Psoas muscle (tissue), 7 donors: ENCODE measurements at regions not wholly inside any gene's neighbourhood (a gene's known extent, or its start where the extent isn't known, plus 50 kb on each side); places are given as distances from the start of the nearest gene placed in this dataset.

Experiments
- ATAC-seq, 4 donors: fragments of 200-7000 bp; cut with Tn5 transposase; one replicate each; pipeline ENCODE4 v1.9.1; 2020; ENCODE audit warnings: moderate library complexity in 3 of 4, mild to moderate bottlenecking in 2 of 4
- DNase-seq, 2 donors: peaks; one replicate each; pipeline ENCODE4 v3.0.0-alpha.2; 2020
- H3K27ac ChIP-seq: fragments of 200-600 bp; one replicate; pipeline ENCODE4 v1.8.0; 2022
- H3K27me3 ChIP-seq, 3 donors: fragments of 200-600 bp in 1 of 3; one replicate each; pipeline versions ENCODE4 v1.6.1 to v1.8.0; 2013 to 2022; ENCODE audit warnings: low read length in 2 of 3, mild to moderate bottlenecking in 2 of 3, moderate library complexity in 1 of 3; ENCODE audit not compliant: insufficient read depth in 3 of 3
- H3K36me3 ChIP-seq, 2 donors: fragments of 200-600 bp in 1 of 2; one replicate each; pipeline versions ENCODE4 v1.6.1 to v1.8.0; 2013 to 2022; ENCODE audit warnings: low read depth in 1 of 2, mild to moderate bottlenecking in 1 of 2, moderate library complexity in 1 of 2; ENCODE audit not compliant: insufficient read depth in 1 of 2
- H3K4me1 ChIP-seq: fragments of 200-600 bp; one replicate; pipeline ENCODE4 v1.8.0; 2022
- H3K4me3 ChIP-seq: fragments of 200-600 bp; one replicate; pipeline ENCODE4 v1.8.0; 2022; ENCODE audit warnings: mild to moderate bottlenecking
- H3K9me3 ChIP-seq: fragments of 200-600 bp; one replicate; pipeline ENCODE4 v1.8.0; 2022
- CTCF ChIP-seq: fragments of 200-600 bp; IDR thresholded peaks from one replicate; pipeline ENCODE4 v1.8.0; 2022; ENCODE audit warnings: antibody characterized with exemption
- WGBS, 3 donors: extraction: QIAGEN DNeasy Blood & Tissue Kit; methylation state at CpG; one replicate each; pipeline versions ENCODE4 v1.1.6 to v1.1.7; 2013; 5-methylcytosine and 5-hydroxymethylcytosine counted together
- intact Hi-C, 2 donors: fragments of 100-400 bp; cut with DNase I; formaldehyde crosslinking; loops; one replicate each; pipeline versions ENCODE4 v1.11.0 to v1.14.2; 2022
- donor health status: healthy with polysubstance abuse.
- donor health status: DM: no; HTN: no; CAD: no; lungs with moderate emphysema.
- donor health status: Bipolar disorder and iron deficiency.
- donor health status: healthy.
- donor health status: DM: yes; HTN: yes; CAD: no.
- donor health status: DM: no; HTN: no; CAD: no.
- donor health status: DM: yes; HTN: yes; CAD: no.

- DNase-seq = no peak
- Histone ChIP-seq H3K36me3 (no peaks in the 10 kb centered on the region), H3K9me3 (no peaks in the 10 kb centered on the region), H3K4me1 (no peaks in the 10 kb centered on the region), H3K4me3 (no peak overlapping the region), H3K27me3 (no peaks in the 10 kb centered on the region), H3K27ac (no peak overlapping the region)
- WGBS, 3 donors = 61 to 81% (median 69%) methylated on average over 2 of the region's 2 CpGs
- intact Hi-C loops = loop anchor here in 1 of 2 donors (10.0 kb wide), 1 partner anchor 97 kb away; no protein-coding TSS in a partner anchor
- no peak for TF ChIP-seq CTCF
- no peak for ATAC-seq
Observed at GRCh38 chr4:20317424-20317985, 65.8 kb downstream of the SLIT2 start.

GRCh38 chr4:20318001-20318908 is 66.5 kb downstream of the SLIT2 start:
- ATAC-seq (no peak), DNase-seq (no peak)
- intact Hi-C loops = loop anchor here in 1 of 2 donors (10.0 kb wide), 1 partner anchor 97 kb away; no protein-coding TSS in a partner anchor
- WGBS, 3 donors = 58 to 65% (median 64%) methylated on average over 8 of the region's 8 CpGs
- no peak overlapping the region for H3K4me3 ChIP-seq
- no peaks in the 10 kb centered on the region for H3K27me3 ChIP-seq
- no peaks in the 10 kb centered on the region for H3K9me3 ChIP-seq
- no peaks in the 10 kb centered on the region for H3K36me3 ChIP-seq
- H3K4me1 ChIP-seq = no peaks in the 10 kb centered on the region
- H3K27ac ChIP-seq = no peak overlapping the region
- no peak for TF ChIP-seq CTCF

- H3K4me1 ChIP-seq = no peaks in the 10 kb centered on the region
- TF ChIP-seq CTCF = no peak
- DNase-seq = no peak
- H3K27ac ChIP-seq = no peak overlapping the region
- no peaks in the 10 kb centered on the region for H3K9me3 ChIP-seq
- H3K4me3 ChIP-seq = no peak overlapping the region
- WGBS, 3 donors = 51 to 54% (median 54%) methylated on average over 1 of the region's 1 CpG
- ATAC-seq = no peak
- intact Hi-C loops = loop anchor here in 1 of 2 donors (10.0 kb wide), 1 partner anchor 96 kb away; no protein-coding TSS in a partner anchor
- no peaks in the 10 kb centered on the region for H3K27me3 ChIP-seq
- H3K36me3 ChIP-seq = no peaks in the 10 kb centered on the region
Observed at GRCh38 chr4:20318909-20319277, 67.2 kb downstream of the SLIT2 start.

GRCh38 chr4:20319825-20320612 is 68.3 kb downstream of the SLIT2 start:
- 75 to 79% (median 77%) methylated on average over 6 of the region's 6 CpGs for WGBS, 3 donors
- intact Hi-C loops = loop anchor here in 1 of 2 donors (10.0 kb wide), 1 partner anchor 95 kb away; no protein-coding TSS in a partner anchor
- no peak for DNase-seq
- Histone ChIP-seq H3K27me3 (no peaks in the 10 kb centered on the region), H3K9me3 (no peaks in the 10 kb centered on the region), H3K4me1 (no peaks in the 10 kb centered on the region), H3K36me3 (no peaks in the 10 kb centered on the region), H3K27ac (no peak overlapping the region), H3K4me3 (no peak overlapping the region)
- ATAC-seq = no peak
- no peak for TF ChIP-seq CTCF
